ENCODE measurements at regions not wholly inside any gene's neighbourhood (a gene's known extent, or its start where the extent isn't known, plus 50 kb on each side); places are given as distances from the start of the nearest gene placed in this dataset.

DNA sequence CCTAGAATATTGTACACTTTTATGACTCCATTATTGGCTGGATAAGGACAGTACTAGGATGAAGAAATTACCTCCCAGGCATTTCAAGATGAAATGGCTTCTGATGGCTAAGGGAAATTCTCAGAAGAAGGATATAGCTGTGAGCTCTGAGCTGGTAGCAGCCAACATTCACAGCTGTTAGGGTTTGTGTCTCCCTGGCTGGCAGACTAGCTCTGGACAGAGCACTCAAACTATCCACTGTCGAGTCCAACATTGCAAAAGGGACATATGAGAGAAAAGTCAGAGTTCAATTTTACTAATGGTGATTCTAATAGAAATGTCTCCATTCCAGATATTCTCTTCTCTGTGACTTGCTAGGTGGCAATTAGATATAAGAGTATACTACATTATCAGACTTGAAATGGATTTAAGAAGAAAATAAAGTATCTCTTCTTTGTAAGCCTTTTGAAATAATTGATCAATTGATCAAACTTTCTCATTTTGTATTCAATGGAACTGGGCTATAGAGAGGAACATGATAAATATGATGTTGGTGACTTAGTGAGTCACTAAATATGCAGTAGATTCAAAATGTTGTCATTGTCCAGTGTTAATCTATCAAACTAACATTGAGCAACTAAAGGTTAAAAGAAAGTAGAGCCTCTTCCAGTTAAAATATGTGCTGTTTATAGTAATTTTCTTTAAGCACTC is 1920.3 kb downstream of the SUCLG1 start:
- no peaks in the 10 kb centered on the region for H3K4me1 ChIP-seq
- no peak overlapping the region for H3K9ac ChIP-seq (ENCODE audit: low read depth in 2 of 2, low read length in 2 of 2)
- no peak overlapping the region for H3K4me3 ChIP-seq
- no peaks in the 10 kb centered on the region for H3K36me3 ChIP-seq
- intact Hi-C loops (cut with DNase I), result no loop called here
- TF ChIP-seq CTCF (IDR thresholded peaks at IDR 0.05), result no peak
- H3K27ac ChIP-seq, result no peak overlapping the region
- H3K27me3 ChIP-seq, result no peaks in the 10 kb centered on the region
- DNase-seq, result no peak
- no peaks in the 10 kb centered on the region for H3K9me3 ChIP-seq

DNA sequence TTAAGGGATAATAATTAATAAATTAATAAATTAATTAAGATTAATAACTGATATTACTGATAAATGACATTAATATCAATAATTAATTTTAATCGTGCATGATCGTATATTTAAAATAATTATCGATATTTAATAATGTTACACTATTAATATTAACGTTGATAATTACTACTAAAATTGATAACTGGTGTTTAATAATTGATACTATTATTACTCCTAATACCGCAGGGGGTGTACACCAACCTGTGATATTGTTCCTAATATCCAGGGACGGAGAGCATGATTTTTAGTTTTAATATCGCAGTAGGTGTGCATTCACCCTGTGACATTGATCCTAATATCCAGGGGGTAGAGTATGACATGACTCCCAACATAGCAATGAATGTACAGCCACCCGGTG is 1930.8 kb downstream of the SUCLG1 start:
- DNase-seq, result no peak
- Histone ChIP-seq H3K36me3 (no peaks in the 10 kb centered on the region), H3K4me1 (no peaks in the 10 kb centered on the region), H3K9ac (ENCODE audit: low read depth in 2 of 2, low read length in 2 of 2) (no peak overlapping the region), H3K27ac (no peak overlapping the region), H3K4me3 (no peak overlapping the region), H3K9me3 (no peaks in the 10 kb centered on the region), H3K27me3 (no peaks in the 10 kb centered on the region)
- TF ChIP-seq CTCF (IDR thresholded peaks at IDR 0.05), result no peak
- intact Hi-C loops (cut with DNase I), result no loop called here

- no peak overlapping the region for H3K4me3 ChIP-seq
- no peaks in the 10 kb centered on the region for H3K4me1 ChIP-seq
- H3K9ac ChIP-seq (ENCODE audit: low read depth in 2 of 2, low read length in 2 of 2), result no peak overlapping the region
- H3K27ac ChIP-seq, result no peak overlapping the region
- intact Hi-C loops (cut with DNase I), result no loop called here
- no peak for DNase-seq
- no peaks in the 10 kb centered on the region for H3K9me3 ChIP-seq
- no peaks in the 10 kb centered on the region for H3K27me3 ChIP-seq
- TF ChIP-seq CTCF (IDR thresholded peaks at IDR 0.05), result no peak
- no peaks in the 10 kb centered on the region for H3K36me3 ChIP-seq
Observed at GRCh38 chr2:82527124-82527523, 1932.0 kb downstream of the SUCLG1 start.

DNA sequence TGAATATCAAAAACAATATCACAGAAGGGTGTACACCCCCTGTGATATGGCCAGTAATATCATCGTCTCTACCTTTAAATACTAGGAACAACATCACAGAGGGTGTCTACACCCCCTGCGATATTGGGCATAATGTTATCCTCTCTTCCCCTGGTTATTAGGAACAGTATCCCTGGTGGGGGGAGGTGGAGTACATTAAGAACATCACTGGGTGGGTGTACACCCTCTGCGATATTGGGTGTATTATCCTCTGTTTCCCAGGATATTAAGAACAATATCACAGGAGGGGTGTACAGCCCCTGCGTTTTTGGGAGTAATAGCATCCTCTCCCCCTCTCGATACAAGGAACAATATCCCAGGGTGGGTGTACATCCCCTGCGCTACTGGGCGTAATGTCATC is 1932.8 kb downstream of the SUCLG1 start:
- Histone ChIP-seq H3K27me3 (no peaks in the 10 kb centered on the region), H3K9ac (ENCODE audit: low read depth in 2 of 2, low read length in 2 of 2) (no peak overlapping the region), H3K9me3 (no peaks in the 10 kb centered on the region), H3K4me1 (no peaks in the 10 kb centered on the region), H3K36me3 (no peaks in the 10 kb centered on the region), H3K4me3 (no peak overlapping the region), H3K27ac (no peak overlapping the region)
- no peak for DNase-seq
- TF ChIP-seq CTCF (IDR thresholded peaks at IDR 0.05), result no peak
- intact Hi-C loops (cut with DNase I), result no loop called here

DNA sequence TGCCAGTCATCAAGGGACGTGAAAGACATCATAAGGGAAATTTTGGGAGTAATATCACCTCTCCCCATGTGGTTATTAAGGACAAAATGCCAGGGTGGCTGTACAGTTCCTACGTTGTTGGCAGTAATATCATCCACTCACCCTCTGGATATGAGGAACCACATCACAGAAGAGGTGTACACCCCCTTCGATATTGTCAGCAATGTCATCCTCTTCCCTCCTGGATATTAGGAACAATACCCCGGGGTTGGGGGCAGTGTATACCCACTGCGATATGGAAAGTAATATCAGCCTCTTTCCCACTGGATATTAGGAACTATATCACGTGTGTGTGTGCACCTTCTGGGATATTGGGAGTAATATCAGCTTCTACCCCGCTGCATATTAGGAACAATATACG is 1933.3 kb downstream of the SUCLG1 start:
- no peak overlapping the region for H3K4me3 ChIP-seq
- DNase-seq, result no peak
- H3K9ac ChIP-seq (ENCODE audit: low read depth in 2 of 2, low read length in 2 of 2), result no peak overlapping the region
- H3K4me1 ChIP-seq, result no peaks in the 10 kb centered on the region
- no peaks in the 10 kb centered on the region for H3K27me3 ChIP-seq
- TF ChIP-seq CTCF (IDR thresholded peaks at IDR 0.05), result no peak
- no peaks in the 10 kb centered on the region for H3K36me3 ChIP-seq
- no peak overlapping the region for H3K27ac ChIP-seq
- H3K9me3 ChIP-seq, result no peaks in the 10 kb centered on the region
- intact Hi-C loops (cut with DNase I), result no loop called here
